ENCODE measurements at regions not wholly inside any gene's neighbourhood (a gene's known extent, or its start where the extent isn't known, plus 50 kb on each side); places are given as distances from the start of the nearest gene placed in this dataset.
"Not testable (repeated sequence)": the region's sequence is repeated elsewhere in the genome, so short reads cannot be mapped to it uniquely, and the experiment has no call there.

- no peak for DNase-seq (ENCODE audit: extremely low read depth in 1 of 11, low read depth in 9 of 11, low spot score in 4 of 11)
Observed at GRCh38 chr10:130962240-130963051, 349.1 kb downstream of the TCERG1L start.

- no peak for DNase-seq (ENCODE audit: extremely low read depth in 1 of 11, low read depth in 9 of 11, low spot score in 4 of 11)
Observed at GRCh38 chr10:130963052-130963393, 348.5 kb downstream of the TCERG1L start.

GRCh38 chr10:130963786-130964522, 347.6 kb downstream of the TCERG1L start:
- no peak for DNase-seq (ENCODE audit: extremely low read depth in 1 of 11, low read depth in 9 of 11, low spot score in 4 of 11)

- DNase-seq (ENCODE audit: extremely low read depth in 1 of 11, low read depth in 9 of 11, low spot score in 4 of 11): no peak
Observed at GRCh38 chr10:130964771-130965170, 346.8 kb downstream of the TCERG1L start.

- no peak for DNase-seq (ENCODE audit: extremely low read depth in 1 of 11, low read depth in 9 of 11, low spot score in 4 of 11)
Observed at GRCh38 chr10:130967161-130967560, 344.4 kb downstream of the TCERG1L start.

GRCh38 chr10:130967784-130968183, 343.7 kb downstream of the TCERG1L start:
- no peak for DNase-seq (ENCODE audit: extremely low read depth in 1 of 11, low read depth in 9 of 11, low spot score in 4 of 11)

- DNase-seq (ENCODE audit: extremely low read depth in 1 of 11, low read depth in 9 of 11, low spot score in 4 of 11): no peak
Observed at GRCh38 chr10:130968511-130968910, 343.0 kb downstream of the TCERG1L start.

- DNase-seq (ENCODE audit: extremely low read depth in 1 of 11, low read depth in 9 of 11, low spot score in 4 of 11): no peak
Observed at GRCh38 chr10:130968964-130969363, 342.6 kb downstream of the TCERG1L start.

- DNase-seq (ENCODE audit: extremely low read depth in 1 of 11, low read depth in 9 of 11, low spot score in 4 of 11): no peak
Observed at GRCh38 chr10:130969700-130970099, 341.8 kb downstream of the TCERG1L start.

- no peak for DNase-seq (ENCODE audit: extremely low read depth in 1 of 11, low read depth in 9 of 11, low spot score in 4 of 11)
Observed at GRCh38 chr10:130970341-130971122, 341.0 kb downstream of the TCERG1L start.

- no peak for DNase-seq (ENCODE audit: extremely low read depth in 1 of 11, low read depth in 9 of 11, low spot score in 4 of 11)
Observed at GRCh38 chr10:130971123-130971435, 340.4 kb downstream of the TCERG1L start.

GRCh38 chr10:130973127-130973839, 338.2 kb downstream of the TCERG1L start:
- no peak for DNase-seq (ENCODE audit: extremely low read depth in 1 of 11, low read depth in 9 of 11, low spot score in 4 of 11)

GRCh38 chr10:130974166-130974565, 337.4 kb downstream of the TCERG1L start:
- DNase-seq (ENCODE audit: extremely low read depth in 1 of 11, low read depth in 9 of 11, low spot score in 4 of 11): no peak

- not testable (repeated sequence) for DNase-seq (ENCODE audit: extremely low read depth in 1 of 11, low read depth in 9 of 11, low spot score in 4 of 11)
Observed at GRCh38 chr10:130975351-130975750, 336.2 kb downstream of the TCERG1L start.

- DNase-seq (ENCODE audit: extremely low read depth in 1 of 11, low read depth in 9 of 11, low spot score in 4 of 11): no peak
Observed at GRCh38 chr10:130982802-130983201, 328.7 kb downstream of the TCERG1L start.

GRCh38 chr10:130983749-130984148, 327.8 kb downstream of the TCERG1L start:
- DNase-seq (ENCODE audit: extremely low read depth in 1 of 11, low read depth in 9 of 11, low spot score in 4 of 11): no peak

- DNase-seq (ENCODE audit: extremely low read depth in 1 of 11, low read depth in 9 of 11, low spot score in 4 of 11): no peak
Observed at GRCh38 chr10:130984686-130985085, 326.8 kb downstream of the TCERG1L start.

- no peak for DNase-seq (ENCODE audit: extremely low read depth in 1 of 11, low read depth in 9 of 11, low spot score in 4 of 11)
Observed at GRCh38 chr10:130985158-130985753, 326.3 kb downstream of the TCERG1L start.

- no peak for DNase-seq (ENCODE audit: extremely low read depth in 1 of 11, low read depth in 9 of 11, low spot score in 4 of 11)
Observed at GRCh38 chr10:130986846-130987245, 324.7 kb downstream of the TCERG1L start.
